ENCODE measurements at regions not wholly inside any gene's neighbourhood (a gene's known extent, or its start where the extent isn't known, plus 50 kb on each side); places are given as distances from the start of the nearest gene placed in this dataset.

DNA sequence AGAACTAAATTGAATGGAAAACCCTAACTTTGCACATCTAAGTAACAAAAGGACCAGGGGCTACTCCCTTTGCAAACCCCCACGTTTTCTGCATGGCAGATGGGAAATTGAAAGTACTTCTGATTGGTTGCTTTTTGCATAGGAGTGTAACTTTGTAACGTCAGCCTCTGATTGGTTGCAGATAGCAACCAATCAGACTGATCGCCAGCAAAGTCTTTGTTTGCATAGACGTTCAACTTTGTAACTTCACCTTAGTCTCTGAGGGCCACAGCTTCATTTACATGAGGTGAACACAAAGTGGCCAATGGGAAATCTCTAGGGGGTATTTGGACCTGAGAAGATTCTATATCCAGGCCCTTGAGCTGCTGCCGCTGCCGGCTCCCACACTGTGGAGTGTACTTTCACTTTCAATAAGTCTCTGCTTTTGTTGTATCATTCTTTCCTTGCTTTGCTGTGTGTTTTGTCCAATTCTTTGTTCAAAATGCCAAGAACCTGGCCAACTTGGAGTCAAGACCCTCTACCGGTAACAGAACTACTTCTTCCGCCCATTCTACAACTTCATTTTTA lies 102.5 kb upstream of the PRICKLE1 start:
- ChIA-PET POLR2A (no interaction called here), CTCF (no interaction called here)
- Histone ChIP-seq H3K36me3 (ENCODE audit: control insufficient read depth in 2 of 2, extremely low read depth in 1 of 2, insufficient read depth in 2 of 2, low read length in 2 of 2) (no peaks in the 10 kb centered on the region), H3K27me3 (ENCODE audit: control insufficient read depth in 2 of 2, insufficient read depth in 2 of 2, low read length in 2 of 2) (no peaks in the 10 kb centered on the region), H3K9ac (replicated peaks; ENCODE audit: extremely low read depth, insufficient read depth, low read length) (no peak overlapping the region), H3K4me3 (replicated peaks in 1 of 3; ENCODE audit: insufficient read depth in 1 of 3, low read depth in 1 of 3, low read length in 3 of 3) (no peak overlapping the region), H3K9me3 (replicated peaks; ENCODE audit: control insufficient read depth, insufficient read depth, low read length) (no peaks in the 10 kb centered on the region), H3K4me2 (ENCODE audit: insufficient read depth, low read length) (no peak overlapping the region), H2AFZ (ENCODE audit: low read depth, low read length) (no peak overlapping the region), H4K20me1 (replicated peaks; ENCODE audit: control insufficient read depth, extremely low read depth, insufficient read depth, low read length) (no peaks in the 10 kb centered on the region), H3K9me1 (replicated peaks; ENCODE audit: control insufficient read depth, extremely low read depth, insufficient read depth, low read length) (no peaks in the 10 kb centered on the region), H3K4me1 (ENCODE audit: control insufficient read depth, extremely low read depth, insufficient read depth, low read length) (peaks cover 3% of the 10 kb centered on the region), H3K27ac (ENCODE audit: insufficient read depth, low read depth, low read length) (no peak overlapping the region), H3K79me2 (ENCODE audit: control insufficient read depth, insufficient read depth, low read length) (no peaks in the 10 kb centered on the region)
- FAIRE-seq (no peak), DNase-seq (ENCODE audit: low read depth, low spot score) (no peak)
- no TSS peak for BruUV-seq (replicated peaks)
- dilution Hi-C loops (cut with MboI; ENCODE audit: extremely low pct_ligation_motif_present, low sequenced_read_pairs), result no loop called here
- TF ChIP-seq JUN (IDR thresholded peaks at IDR 0.05; ENCODE audit: borderline replicate concordance, insufficient read depth, insufficient read length, low read depth), result no peak
- TF ChIP-seq GATA2 (IDR thresholded peaks at IDR 0.05; ENCODE audit: insufficient read depth, insufficient read length, low read depth, low read length), result no peak
- TF ChIP-seq MAX (IDR thresholded peaks at IDR 0.05; ENCODE audit: insufficient read depth, insufficient read length), result no peak
- intact Hi-C loops (cut with micrococcal nuclease), result no loop called here

GRCh38 chr12:42690264-42690663 lies 100.7 kb upstream of the PRICKLE1 start:
- no peak for FAIRE-seq

More at GRCh38 chr12:42690264-42690663, 100.7 kb upstream of the PRICKLE1 start:
- Histone ChIP-seq H3K4me3 (replicated peaks in 1 of 3; ENCODE audit: insufficient read depth in 1 of 3, low read depth in 1 of 3, low read length in 3 of 3) (no peak overlapping the region), H3K9me3 (replicated peaks; ENCODE audit: control insufficient read depth, insufficient read depth, low read length) (no peaks in the 10 kb centered on the region), H3K27me3 (ENCODE audit: control insufficient read depth in 2 of 2, insufficient read depth in 2 of 2, low read length in 2 of 2) (no peaks in the 10 kb centered on the region), H2AFZ (ENCODE audit: low read depth, low read length) (no peak overlapping the region), H4K20me1 (replicated peaks; ENCODE audit: control insufficient read depth, extremely low read depth, insufficient read depth, low read length) (no peaks in the 10 kb centered on the region), H3K27ac (ENCODE audit: insufficient read depth, low read depth, low read length) (no peak overlapping the region), H3K36me3 (ENCODE audit: control insufficient read depth in 2 of 2, extremely low read depth in 1 of 2, insufficient read depth in 2 of 2, low read length in 2 of 2) (no peaks in the 10 kb centered on the region), H3K9me1 (replicated peaks; ENCODE audit: control insufficient read depth, extremely low read depth, insufficient read depth, low read length) (no peaks in the 10 kb centered on the region), H3K4me2 (ENCODE audit: insufficient read depth, low read length) (no peak overlapping the region), H3K79me2 (ENCODE audit: control insufficient read depth, insufficient read depth, low read length) (no peaks in the 10 kb centered on the region), H3K9ac (replicated peaks; ENCODE audit: extremely low read depth, insufficient read depth, low read length) (no peak overlapping the region), H3K4me1 (ENCODE audit: control insufficient read depth, extremely low read depth, insufficient read depth, low read length) (no peaks in the 10 kb centered on the region)
- no peak for DNase-seq (ENCODE audit: low read depth, low spot score)
- dilution Hi-C loops (cut with MboI; ENCODE audit: extremely low pct_ligation_motif_present, low sequenced_read_pairs), result no loop called here
- TF ChIP-seq MYC (IDR thresholded peaks at IDR 0.05; ENCODE audit: low read depth, low read length), result no peak
- no peak for TF ChIP-seq EZH2 (IDR thresholded peaks at IDR 0.05; ENCODE audit: borderline replicate concordance, low read depth, low read length, severe bottlenecking)
- TF ChIP-seq POLR2AphosphoS5 (IDR thresholded peaks at IDR 0.05; ENCODE audit: insufficient read depth, low read depth, low read length), result no peak
- TF ChIP-seq FOS (IDR thresholded peaks at IDR 0.05; ENCODE audit: borderline replicate concordance, insufficient read depth, low read length), result no peak
- no peak for TF ChIP-seq MAX (IDR thresholded peaks at IDR 0.05; ENCODE audit: insufficient read depth, insufficient read length)
- TF ChIP-seq JUN (IDR thresholded peaks at IDR 0.05; ENCODE audit: borderline replicate concordance, insufficient read depth, insufficient read length, low read depth), result no peak
- BruUV-seq (replicated peaks), result no TSS peak
- intact Hi-C loops (cut with micrococcal nuclease), result no loop called here
- CTCF ChIA-PET, result interaction anchor here (0.9 kb wide), 1 partner anchor 16 kb away, joined by 3 read pairs; no protein-coding TSS in a partner anchor
- POLR2A ChIA-PET, result no interaction called here

Measured in endothelial cell of umbilical vein (primary cell).